Transverse colon (tissue), 4 donors: ENCODE measurements at regions not wholly inside any gene's neighbourhood (a gene's known extent, or its start where the extent isn't known, plus 50 kb on each side); places are given as distances from the start of the nearest gene placed in this dataset.

Experiments used
- CTCF ChIP-seq, 5 experiments: fragments of 200-600 bp in 3 of 5; fragments of 450-650 bp in 2 of 5; sonication (generic) in 3 of 5; IDR thresholded peaks; 1 replicate in 2 of 5; 2 replicates in 3 of 5; pipeline ENCODE4 v1.5.1; 2016 to 2017; ENCODE audit warnings: antibody characterized with exemption in 5 of 5, inconsistent platforms in 3 of 5, mild to moderate bottlenecking in 2 of 5, moderate library complexity in 1 of 5
- EP300 ChIP-seq: sonication (generic); formaldehyde crosslinking; IDR thresholded peaks from one replicate; pipeline ENCODE4 v1.6.1; 2017; ENCODE audit warnings: antibody characterized with exemption, low read depth
- POLR2A ChIP-seq: fragments of 450-650 bp; IDR thresholded peaks from one replicate; pipeline ENCODE4 v1.6.1; 2016; ENCODE audit warnings: antibody characterized with exemption, mild to moderate bottlenecking, moderate library complexity
- POLR2AphosphoS5 ChIP-seq, 3 donors: sonication (generic); formaldehyde crosslinking; IDR thresholded peaks; one replicate each; pipeline ENCODE4 v1.6.1; 2016; ENCODE audit warnings: antibody characterized with exemption in 3 of 3

GRCh38 chr7:81427461-81427860, 342.4 kb downstream of the HGF start:
- no peak for TF ChIP-seq CTCF (IDR thresholded peaks at IDR 0.05)
- TF ChIP-seq POLR2A, result no peak
- no peak for TF ChIP-seq POLR2AphosphoS5 (IDR thresholded peaks at IDR 0.05)
- TF ChIP-seq EP300, result no peak
